Stimulated activated naive CD8-positive, alpha-beta T cell treated with anti-CD3 and anti-CD28 coated beads, Interleukin-15, amount 100 ng/mL, for 72 hours (primary cell): ENCODE measurements at regions not wholly inside any gene's neighbourhood (a gene's known extent, or its start where the extent isn't known, plus 50 kb on each side); places are given as distances from the start of the nearest gene placed in this dataset.
"Not testable (repeated sequence)": the region's sequence is repeated elsewhere in the genome, so short reads cannot be mapped to it uniquely, and the experiment has no call there.

Source experiments
- ATAC-seq: fragments of 150-1000 bp; cut with Tn5 transposase; 2 replicates; pipeline ENCODE4 v1.10.0; 2021; ENCODE audit warnings: mild to moderate bottlenecking, moderate library complexity
- DNase-seq, 2 donors: peaks; one replicate each; pipeline ENCODE4 v3.0.0; 2021 to 2022
- H3K27ac Mint-ChIP-seq, 2 donors: one replicate each; pipeline ENCODE4 v1.8.0; 2022; ENCODE audit warnings: mild to moderate bottlenecking in 2 of 2, mixed read lengths in 2 of 2, moderate library complexity in 2 of 2
- H3K27me3 Mint-ChIP-seq: one replicate; pipeline ENCODE4 v1.8.0; 2022; ENCODE audit warnings: mixed read lengths
- H3K4me1 Mint-ChIP-seq: one replicate; pipeline ENCODE4 v1.8.0; 2022; ENCODE audit warnings: mild to moderate bottlenecking, mixed read lengths
- H3K4me3 Mint-ChIP-seq, 2 donors: one replicate each; pipeline ENCODE4 v1.8.0; 2022; ENCODE audit warnings: mild to moderate bottlenecking in 2 of 2, mixed read lengths in 2 of 2, moderate library complexity in 1 of 2
- H3K9me3 Mint-ChIP-seq, 2 donors: one replicate each; pipeline ENCODE4 v1.8.0; 2022; ENCODE audit warnings: mixed read lengths in 2 of 2

GRCh38 chr13:44703371-44703770 is 127.2 kb upstream of the TSC22D1 start:
- Mint-ChIP-seq H3K9me3 (no peaks in the 10 kb centered on the region), H3K4me3 (no peak overlapping the region), H3K4me1 (no peaks in the 10 kb centered on the region), H3K27me3 (no peaks in the 10 kb centered on the region), H3K27ac (no peak overlapping the region)
- DNase-seq (no peak), ATAC-seq (no peak)

- DNase-seq (no peak), ATAC-seq (no peak)
- no peaks in the 10 kb centered on the region for H3K27me3 Mint-ChIP-seq
- H3K4me1 Mint-ChIP-seq = no peaks in the 10 kb centered on the region
- no peaks in the 10 kb centered on the region for H3K9me3 Mint-ChIP-seq
- H3K27ac Mint-ChIP-seq = no peak overlapping the region
- no peak overlapping the region for H3K4me3 Mint-ChIP-seq
Observed at GRCh38 chr13:44698066-44698465, 121.9 kb upstream of the TSC22D1 start.

- Mint-ChIP-seq H3K27ac (no peak overlapping the region), H3K4me3 (no peak overlapping the region), H3K4me1 (no peaks in the 10 kb centered on the region), H3K27me3 (no peaks in the 10 kb centered on the region), H3K9me3 (no peaks in the 10 kb centered on the region)
- no peak for DNase-seq
- no peak for ATAC-seq
Observed at GRCh38 chr13:44697058-44697457, 120.9 kb upstream of the TSC22D1 start.

- Mint-ChIP-seq H3K9me3 (no peaks in the 10 kb centered on the region), H3K4me1 (no peaks in the 10 kb centered on the region), H3K27me3 (no peaks in the 10 kb centered on the region), H3K27ac (no peak overlapping the region), H3K4me3 (no peak overlapping the region)
- no peak for DNase-seq
- ATAC-seq = no peak
Observed at GRCh38 chr13:44695520-44695919, 119.4 kb upstream of the TSC22D1 start.

GRCh38 chr13:44694842-44695241 is 118.7 kb upstream of the TSC22D1 start:
- DNase-seq (no peak), ATAC-seq (no peak)
- Mint-ChIP-seq H3K4me3 (no peak overlapping the region), H3K27me3 (no peaks in the 10 kb centered on the region), H3K4me1 (no peaks in the 10 kb centered on the region), H3K27ac (no peak overlapping the region), H3K9me3 (no peaks in the 10 kb centered on the region)

- DNase-seq (no peak), ATAC-seq (no peak)
- Mint-ChIP-seq H3K4me1 (no peaks in the 10 kb centered on the region), H3K9me3 (no peaks in the 10 kb centered on the region), H3K4me3 (no peak overlapping the region), H3K27me3 (peaks cover 5% of the 10 kb centered on the region), H3K27ac (no peak overlapping the region)
Observed at GRCh38 chr13:44694291-44694690, 118.2 kb upstream of the TSC22D1 start.

- ATAC-seq (no peak), DNase-seq (no peak)
- no peaks in the 10 kb centered on the region for H3K4me1 Mint-ChIP-seq
- H3K9me3 Mint-ChIP-seq = no peaks in the 10 kb centered on the region
- H3K27me3 Mint-ChIP-seq = peaks cover 13% of the 10 kb centered on the region
- H3K27ac Mint-ChIP-seq = peak overlapping the region in 1 of 2 donors; percentile 72
- H3K4me3 Mint-ChIP-seq = no peak overlapping the region
Observed at GRCh38 chr13:44693156-44693764, 117.1 kb upstream of the TSC22D1 start.

GRCh38 chr13:44692173-44692713 is 116.1 kb upstream of the TSC22D1 start:
- H3K4me1 Mint-ChIP-seq = no peaks in the 10 kb centered on the region
- H3K27ac Mint-ChIP-seq = peak overlapping the region in 1 of 2 donors; percentile 35
- H3K4me3 Mint-ChIP-seq = no peak overlapping the region
- DNase-seq (no peak), ATAC-seq (no peak)
- H3K9me3 Mint-ChIP-seq = no peaks in the 10 kb centered on the region
- H3K27me3 Mint-ChIP-seq = peaks cover 17% of the 10 kb centered on the region

GRCh38 chr13:44690376-44690775 is 114.2 kb upstream of the TSC22D1 start:
- H3K27me3 Mint-ChIP-seq = peaks cover 17% of the 10 kb centered on the region
- H3K4me1 Mint-ChIP-seq = peaks cover 6% of the 10 kb centered on the region
- no peak overlapping the region for H3K27ac Mint-ChIP-seq
- peaks cover 14% of the 10 kb centered on the region in 2 donors for H3K9me3 Mint-ChIP-seq
- H3K4me3 Mint-ChIP-seq = no peak overlapping the region
- DNase-seq = no peak
- ATAC-seq = no peak

- DNase-seq = no peak
- no peak overlapping the region for H3K4me3 Mint-ChIP-seq
- H3K4me1 Mint-ChIP-seq = peaks cover 6% of the 10 kb centered on the region
- peaks cover 14% of the 10 kb centered on the region in 2 donors for H3K9me3 Mint-ChIP-seq
- peaks cover 17% of the 10 kb centered on the region for H3K27me3 Mint-ChIP-seq
- ATAC-seq = no peak
- no peak overlapping the region for H3K27ac Mint-ChIP-seq
Observed at GRCh38 chr13:44688652-44689051, 112.5 kb upstream of the TSC22D1 start.

GRCh38 chr13:44686531-44686934 is 110.4 kb upstream of the TSC22D1 start:
- H3K4me3 Mint-ChIP-seq = no peak overlapping the region
- ATAC-seq = no peak
- DNase-seq = no peak
- H3K27me3 Mint-ChIP-seq = peaks cover 17% of the 10 kb centered on the region
- H3K9me3 Mint-ChIP-seq = peaks cover 14% of the 10 kb centered on the region in 2 donors
- H3K27ac Mint-ChIP-seq = no peak overlapping the region
- H3K4me1 Mint-ChIP-seq = peaks cover 6% of the 10 kb centered on the region

- DNase-seq (no peak), ATAC-seq (peak; percentile 31)
- peaks cover 14 to 19% of the 10 kb centered on the region in 2 donors for H3K9me3 Mint-ChIP-seq
- H3K4me3 Mint-ChIP-seq = no peak overlapping the region
- H3K27ac Mint-ChIP-seq = peak overlapping the region in 1 of 2 donors; percentile 13
- H3K27me3 Mint-ChIP-seq = peaks cover 17% of the 10 kb centered on the region
- H3K4me1 Mint-ChIP-seq = peaks cover 12% of the 10 kb centered on the region
Observed at GRCh38 chr13:44685641-44686040, 109.5 kb upstream of the TSC22D1 start.

GRCh38 chr13:44682416-44682815 is 106.3 kb upstream of the TSC22D1 start:
- H3K9me3 Mint-ChIP-seq = peaks cover 14 to 26% of the 10 kb centered on the region in 2 donors
- H3K4me3 Mint-ChIP-seq, ATAC-seq: not testable (repeated sequence)

GRCh38 chr13:44680746-44681355 is 104.7 kb upstream of the TSC22D1 start:
- no peak for ATAC-seq

More at GRCh38 chr13:44682416-44682815, 106.3 kb upstream of the TSC22D1 start:
- H3K27ac Mint-ChIP-seq, DNase-seq, H3K27me3 Mint-ChIP-seq: not testable (repeated sequence)
- H3K4me1 Mint-ChIP-seq = peaks cover 12% of the 10 kb centered on the region

GRCh38 chr13:44679597-44679996 is 103.5 kb upstream of the TSC22D1 start:
- H3K4me3 Mint-ChIP-seq = no peak overlapping the region
- H3K27ac Mint-ChIP-seq = no peak overlapping the region
- peaks cover 0 to 12% of the 10 kb centered on the region in 2 donors for H3K9me3 Mint-ChIP-seq
- peaks cover 5% of the 10 kb centered on the region for H3K4me1 Mint-ChIP-seq
- DNase-seq (no peak), ATAC-seq (no peak)
- H3K27me3 Mint-ChIP-seq = no peaks in the 10 kb centered on the region

More at GRCh38 chr13:44680746-44681355, 104.7 kb upstream of the TSC22D1 start:
- Mint-ChIP-seq H3K4me1 (peaks cover 5% of the 10 kb centered on the region), H3K27ac (peak overlapping the region in 1 of 2 donors; percentile 67), H3K9me3 (peaks cover 4 to 15% of the 10 kb centered on the region in 2 donors), H3K4me3 (no peak overlapping the region), H3K27me3 (no peaks in the 10 kb centered on the region)
- no peak for DNase-seq

GRCh38 chr13:44678197-44678596 is 102.1 kb upstream of the TSC22D1 start:
- ATAC-seq (no peak), DNase-seq (no peak)
- no peaks in the 10 kb centered on the region for H3K27me3 Mint-ChIP-seq
- H3K4me3 Mint-ChIP-seq = no peak overlapping the region
- peaks cover 5% of the 10 kb centered on the region for H3K4me1 Mint-ChIP-seq
- peaks cover 0 to 12% of the 10 kb centered on the region in 2 donors for H3K9me3 Mint-ChIP-seq
- no peak overlapping the region for H3K27ac Mint-ChIP-seq
